ENCODE measurements at regions not wholly inside any gene's neighbourhood (a gene's known extent, or its start where the extent isn't known, plus 50 kb on each side); places are given as distances from the start of the nearest gene placed in this dataset.

DNA sequence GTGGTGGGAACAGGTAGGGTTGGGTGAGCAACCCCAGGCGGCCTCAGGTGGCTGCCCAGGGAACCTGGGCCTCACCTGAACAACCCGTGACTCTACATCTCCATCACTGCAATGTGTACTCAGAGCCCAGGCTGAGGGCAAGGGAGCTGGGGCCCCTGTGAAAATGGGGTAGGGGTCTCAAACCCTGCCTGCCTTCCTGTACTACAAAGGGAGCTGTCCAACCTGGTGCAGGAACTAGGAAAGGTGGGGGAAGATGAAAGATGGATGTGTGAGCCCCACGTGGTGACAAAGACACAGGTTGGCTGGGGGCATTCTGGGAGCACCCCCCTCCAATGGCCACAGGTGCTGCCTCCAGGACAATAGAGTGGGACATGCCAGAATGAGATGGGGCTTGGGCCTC, 62.1 kb upstream of the SLC2A12 start:
- POLR2A ChIA-PET, result no interaction called here
- no peak for TF ChIP-seq EZH2 (IDR thresholded peaks at IDR 0.05; ENCODE audit: borderline replicate concordance, low read depth, low read length, severe bottlenecking)
- TF ChIP-seq GATA2 (IDR thresholded peaks at IDR 0.05; ENCODE audit: insufficient read depth, insufficient read length, low read depth, low read length), result no peak
- no peak for TF ChIP-seq MAX (IDR thresholded peaks at IDR 0.05; ENCODE audit: insufficient read depth, insufficient read length)
- no peak for TF ChIP-seq POLR2AphosphoS5 (IDR thresholded peaks at IDR 0.05; ENCODE audit: insufficient read depth, low read depth, low read length)
- no peak for TF ChIP-seq POLR2A (IDR thresholded peaks at IDR 0.05; ENCODE audit: low read depth, low read length)
- TF ChIP-seq FOS (IDR thresholded peaks at IDR 0.05; ENCODE audit: borderline replicate concordance, insufficient read depth, low read length), result no peak
- TF ChIP-seq JUN (IDR thresholded peaks at IDR 0.05; ENCODE audit: borderline replicate concordance, insufficient read depth, insufficient read length, low read depth), result no peak
- TF ChIP-seq CTCF (IDR thresholded peaks at IDR 0.05; ENCODE audit: extremely low read depth in 1 of 2, insufficient read depth in 1 of 2, low read depth in 1 of 2, low read length in 2 of 2), result no peak
- no peak for TF ChIP-seq MYC (IDR thresholded peaks at IDR 0.05; ENCODE audit: low read depth, low read length)
- Histone ChIP-seq H3K36me3 (ENCODE audit: control insufficient read depth in 2 of 2, extremely low read depth in 1 of 2, insufficient read depth in 2 of 2, low read length in 2 of 2) (no peaks in the 10 kb centered on the region), H3K9me1 (replicated peaks; ENCODE audit: control insufficient read depth, extremely low read depth, insufficient read depth, low read length) (no peaks in the 10 kb centered on the region), H3K4me2 (ENCODE audit: insufficient read depth, low read length) (no peak overlapping the region), H3K9me3 (replicated peaks; ENCODE audit: control insufficient read depth, insufficient read depth, low read length) (no peaks in the 10 kb centered on the region), H3K27ac (ENCODE audit: insufficient read depth, low read depth, low read length) (no peak overlapping the region), H3K4me1 (ENCODE audit: control insufficient read depth, extremely low read depth, insufficient read depth, low read length) (no peaks in the 10 kb centered on the region), H3K9ac (replicated peaks; ENCODE audit: extremely low read depth, insufficient read depth, low read length) (no peak overlapping the region), H3K4me3 (replicated peaks in 1 of 3; ENCODE audit: insufficient read depth in 1 of 3, low read depth in 1 of 3, low read length in 3 of 3) (no peak overlapping the region), H2AFZ (ENCODE audit: low read depth, low read length) (no peak overlapping the region), H3K27me3 (ENCODE audit: control insufficient read depth in 2 of 2, insufficient read depth in 2 of 2, low read length in 2 of 2) (peaks cover 9 to 13% of the 10 kb centered on the region in 2 experiments), H3K79me2 (ENCODE audit: control insufficient read depth, insufficient read depth, low read length) (no peaks in the 10 kb centered on the region), H4K20me1 (replicated peaks; ENCODE audit: control insufficient read depth, extremely low read depth, insufficient read depth, low read length) (no peaks in the 10 kb centered on the region)
- intact Hi-C loops (cut with micrococcal nuclease) (no loop called here), dilution Hi-C loops (cut with MboI; ENCODE audit: extremely low pct_ligation_motif_present, low sequenced_read_pairs) (no loop called here)
- DNase-seq (ENCODE audit: low read depth, low spot score) (no peak), FAIRE-seq (no peak)
- CTCF ChIA-PET, result interaction anchor here (1.9 to 7.8 kb wide), 4 partner anchors 9 to 826 kb away, joined by 11 to 93 read pairs (median 26); no protein-coding TSS in a partner anchor
- no TSS peak for BruUV-seq (replicated peaks)
